ENCODE measurements at regions not wholly inside any gene's neighbourhood (a gene's known extent, or its start where the extent isn't known, plus 50 kb on each side); places are given as distances from the start of the nearest gene placed in this dataset.

GRCh38 chrX:45795546-45795945, 594.9 kb upstream of the DIPK2B start (continued):
- TF ChIP-seq REST (IDR thresholded peaks at IDR 0.05) (no peak), ATOH8 (CRISPR knock-in tag; IDR thresholded peaks at IDR 0.05; ENCODE audit: low read depth) (no peak)

DNA sequence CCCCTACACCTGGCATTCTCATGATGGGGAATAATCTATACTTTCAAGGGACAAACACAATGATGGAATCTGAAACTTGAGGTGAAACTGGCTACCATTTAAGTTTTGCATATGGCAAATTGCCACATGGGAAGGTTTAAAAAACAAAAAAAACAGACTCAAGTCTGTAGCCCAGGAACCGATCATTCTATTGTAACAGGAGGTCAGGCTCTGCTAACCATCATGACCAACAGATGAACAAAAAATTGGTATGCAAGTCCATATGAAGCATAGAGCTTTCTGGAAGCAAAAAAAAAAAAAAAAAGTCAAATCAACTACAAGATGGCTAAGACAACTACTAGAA, 594.3 kb upstream of the DIPK2B start:
- CTCF ChIA-PET, result interaction anchor here (0.6 to 2.1 kb wide), 4 partner anchors 13 to 473 kb away, joined by 3 to 6 read pairs (median 4); no protein-coding TSS in a partner anchor
- POLR2A ChIA-PET, result no interaction called here
- H3K9me3 ChIP-seq, result peaks cover 8% of the 10 kb centered on the region; the same call in 1 of the 3 replicates
- no peak overlapping the region for H3K4me3 ChIP-seq
- no peak for TF ChIP-seq ZSCAN20 (CRISPR knock-in tag; IDR thresholded peaks at IDR 0.05)
- TF ChIP-seq, protein P1, sequence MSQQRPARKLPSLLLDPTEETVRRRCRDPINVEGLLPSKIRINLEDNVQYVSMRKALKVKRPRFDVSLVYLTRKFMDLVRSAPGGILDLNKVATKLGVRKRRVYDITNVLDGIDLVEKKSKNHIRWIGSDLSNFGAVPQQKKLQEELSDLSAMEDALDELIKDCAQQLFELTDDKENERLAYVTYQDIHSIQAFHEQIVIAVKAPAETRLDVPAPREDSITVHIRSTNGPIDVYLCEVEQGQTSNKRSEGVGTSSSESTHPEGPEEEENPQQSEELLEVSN (IDR thresholded peaks at IDR 0.05; ENCODE audit: borderline replicate concordance, low read depth), result no peak
- TF ChIP-seq RCOR1 (IDR thresholded peaks at IDR 0.05; ENCODE audit: low read depth, low read length), result no peak
- no peak for TF ChIP-seq EHMT2 (IDR thresholded peaks at IDR 0.05; ENCODE audit: low read depth)
- no peak for TF ChIP-seq RNF2 (IDR thresholded peaks at IDR 0.05; ENCODE audit: borderline replicate concordance, low read depth)
- TF ChIP-seq, protein P2, sequence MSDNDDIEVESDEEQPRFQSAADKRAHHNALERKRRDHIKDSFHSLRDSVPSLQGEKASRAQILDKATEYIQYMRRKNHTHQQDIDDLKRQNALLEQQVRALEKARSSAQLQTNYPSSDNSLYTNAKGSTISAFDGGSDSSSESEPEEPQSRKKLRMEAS (IDR thresholded peaks at IDR 0.05), result no peak
- TF ChIP-seq TFCP2L1 (CRISPR knock-in tag; IDR thresholded peaks at IDR 0.05), result no peak
- no peak for TF ChIP-seq NPAS2 (CRISPR knock-in tag; IDR thresholded peaks at IDR 0.05; ENCODE audit: borderline replicate concordance)
- no peak for TF ChIP-seq KDM5A (IDR thresholded peaks at IDR 0.05)
- TF ChIP-seq, protein P3, sequence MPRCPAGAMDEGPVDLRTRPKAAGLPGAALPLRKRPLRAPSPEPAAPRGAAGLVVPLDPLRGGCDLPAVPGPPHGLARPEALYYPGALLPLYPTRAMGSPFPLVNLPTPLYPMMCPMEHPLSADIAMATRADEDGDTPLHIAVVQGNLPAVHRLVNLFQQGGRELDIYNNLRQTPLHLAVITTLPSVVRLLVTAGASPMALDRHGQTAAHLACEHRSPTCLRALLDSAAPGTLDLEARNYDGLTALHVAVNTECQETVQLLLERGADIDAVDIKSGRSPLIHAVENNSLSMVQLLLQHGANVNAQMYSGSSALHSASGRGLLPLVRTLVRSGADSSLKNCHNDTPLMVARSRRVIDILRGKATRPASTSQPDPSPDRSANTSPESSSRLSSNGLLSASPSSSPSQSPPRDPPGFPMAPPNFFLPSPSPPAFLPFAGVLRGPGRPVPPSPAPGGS (IDR thresholded peaks at IDR 0.05), result no peak
- TF ChIP-seq RFX5 (IDR thresholded peaks at IDR 0.05), result no peak
- no peak for TF ChIP-seq HOXB5 (CRISPR knock-in tag; IDR thresholded peaks at IDR 0.05)
- no peak for TF ChIP-seq FOSB (CRISPR knock-in tag; IDR thresholded peaks at IDR 0.05)
- no peak for TF ChIP-seq ZFP36 (IDR thresholded peaks at IDR 0.05; ENCODE audit: borderline replicate concordance, partially characterized antibody)
- WGBS (ENCODE audit: missing lambda C conversion rate), result 100% methylated on average over 1 of the region's 1 CpG
- ATAC-seq (no peak), DNase-seq (ENCODE audit: low read depth in 1 of 2, low spot score in 1 of 2) (no peak), FAIRE-seq (peak; percentile 67)
- H3K4me2 ChIP-seq, result no peak overlapping the region
- H3K27ac ChIP-seq, result no peak overlapping the region
- peaks cover 64% of the 10 kb centered on the region for H3K4me1 ChIP-seq

DNA sequence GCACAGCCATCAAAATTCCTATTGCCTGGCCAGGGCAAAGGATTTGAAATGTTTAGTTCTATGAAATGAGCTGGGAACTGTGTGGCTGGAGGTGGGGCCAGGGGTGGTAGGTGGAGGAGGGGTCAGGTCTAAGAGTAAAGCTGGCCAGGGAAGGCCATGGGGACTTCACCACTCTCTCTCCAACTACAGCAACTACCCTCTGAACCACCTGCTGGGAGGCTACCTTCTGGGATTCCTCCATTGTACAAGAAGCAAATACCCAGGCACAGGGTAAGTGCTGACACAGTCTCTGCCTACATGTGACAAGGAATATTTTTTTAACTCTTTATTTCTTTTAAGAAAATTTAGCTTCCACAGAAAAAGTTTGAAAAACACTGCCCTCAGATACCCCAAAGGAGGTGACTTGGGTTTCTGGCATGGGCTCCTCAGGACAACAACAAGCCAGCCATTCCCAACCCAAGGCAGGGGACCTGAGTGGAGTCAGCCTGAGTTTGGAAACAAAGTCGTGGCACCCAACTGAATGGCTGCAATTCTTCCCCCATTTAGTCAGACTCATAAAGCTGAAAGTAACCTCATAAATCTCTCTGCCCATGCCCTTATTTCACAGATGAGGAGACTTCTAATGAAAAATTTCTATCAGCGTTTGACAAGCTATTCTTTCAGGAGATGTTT, 593.8 kb upstream of the DIPK2B start:
- H3K4me1 ChIP-seq, result peaks cover 63% of the 10 kb centered on the region
- no peak overlapping the region for H3K4me2 ChIP-seq
- DNase-seq (ENCODE audit: low read depth in 1 of 2, low spot score in 1 of 2), result no peak
- FAIRE-seq, result no peak
- CTCF ChIA-PET, result interaction anchor here (0.6 to 2.1 kb wide), 4 partner anchors 13 to 472 kb away, joined by 3 to 6 read pairs (median 4); no protein-coding TSS in a partner anchor
- no peak overlapping the region for H3K4me3 ChIP-seq
- POLR2A ChIA-PET, result no interaction called here
- peak in 1 of 2 experiments; percentile 20; a peak in 1 of 6 replicates for ATAC-seq
- H3K9me3 ChIP-seq, result peaks cover 8% of the 10 kb centered on the region; the same call in 1 of the 3 replicates
- WGBS (ENCODE audit: missing lambda C conversion rate), result 91% methylated on average over 2 of the region's 2 CpGs
- peak overlapping the region in 1 of 2 experiments; percentile 16; a peak in 3 of 6 replicates for H3K27ac ChIP-seq
- no peak for TF ChIP-seq REST (IDR thresholded peaks at IDR 0.05)
- TF ChIP-seq CHD4 (IDR thresholded peaks at IDR 0.05; ENCODE audit: borderline replicate concordance), result no peak
- TF ChIP-seq, protein P2 (IDR thresholded peaks at IDR 0.05), result no peak
- no peak for TF ChIP-seq FOSL2 (IDR thresholded peaks at IDR 0.05)
- TF ChIP-seq FOSL2 (CRISPR knock-in tag; IDR thresholded peaks at IDR 0.05), result no peak
- TF ChIP-seq RAD21 (conservative IDR thresholded peaks at IDR 0.05 in 1 of 2, IDR thresholded peaks at IDR 0.05 in 1 of 2), result no peak
- no peak for TF ChIP-seq ELK1 (IDR thresholded peaks at IDR 0.05; ENCODE audit: low read depth, low read length)
- no peak for TF ChIP-seq ZFP36 (IDR thresholded peaks at IDR 0.05; ENCODE audit: borderline replicate concordance, partially characterized antibody)
